ENCODE measurements at regions not wholly inside any gene's neighbourhood (a gene's known extent, or its start where the extent isn't known, plus 50 kb on each side); places are given as distances from the start of the nearest gene placed in this dataset.

DNA sequence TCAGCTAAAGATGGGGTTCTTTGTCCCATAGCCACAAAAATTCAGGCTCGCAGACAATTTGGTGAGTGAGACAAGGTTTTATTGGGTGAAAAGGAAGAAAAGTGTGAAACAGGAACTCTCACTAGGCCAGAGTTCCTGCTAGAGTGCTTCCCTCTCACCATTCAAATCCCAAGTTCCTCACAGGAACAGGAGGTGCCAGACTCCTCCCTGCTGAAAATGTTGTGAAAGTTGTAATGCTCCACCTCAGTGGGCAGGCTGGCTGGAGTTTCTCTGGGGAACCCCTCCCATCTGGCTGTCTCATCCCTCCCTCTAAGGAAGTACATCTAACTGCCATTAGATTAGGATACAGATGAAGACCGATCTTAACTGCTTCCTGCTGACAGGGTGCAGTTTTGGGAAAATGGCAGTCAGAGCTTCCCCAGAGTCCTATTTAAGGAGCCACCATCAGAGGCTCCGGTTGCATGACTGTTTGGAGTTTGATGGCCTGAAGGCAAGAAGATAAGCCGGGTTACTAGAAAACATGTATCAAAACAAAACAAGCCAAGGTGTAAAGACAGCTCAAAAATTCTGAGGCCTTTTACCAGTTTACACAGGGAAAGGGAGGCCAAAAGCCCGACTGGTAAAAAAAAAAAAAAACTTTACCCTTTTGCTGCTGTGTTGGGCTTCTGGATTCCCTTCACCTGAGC is 127.6 kb downstream of the FSCB start (continued):
- no peak for TF ChIP-seq ZBTB7A (tag by site-specific recombination; IDR thresholded peaks at IDR 0.05; ENCODE audit: low read depth)
- no peak for TF ChIP-seq ZNF777 (tag by site-specific recombination; IDR thresholded peaks at IDR 0.05; ENCODE audit: borderline replicate concordance)
- TF ChIP-seq, protein P1, sequence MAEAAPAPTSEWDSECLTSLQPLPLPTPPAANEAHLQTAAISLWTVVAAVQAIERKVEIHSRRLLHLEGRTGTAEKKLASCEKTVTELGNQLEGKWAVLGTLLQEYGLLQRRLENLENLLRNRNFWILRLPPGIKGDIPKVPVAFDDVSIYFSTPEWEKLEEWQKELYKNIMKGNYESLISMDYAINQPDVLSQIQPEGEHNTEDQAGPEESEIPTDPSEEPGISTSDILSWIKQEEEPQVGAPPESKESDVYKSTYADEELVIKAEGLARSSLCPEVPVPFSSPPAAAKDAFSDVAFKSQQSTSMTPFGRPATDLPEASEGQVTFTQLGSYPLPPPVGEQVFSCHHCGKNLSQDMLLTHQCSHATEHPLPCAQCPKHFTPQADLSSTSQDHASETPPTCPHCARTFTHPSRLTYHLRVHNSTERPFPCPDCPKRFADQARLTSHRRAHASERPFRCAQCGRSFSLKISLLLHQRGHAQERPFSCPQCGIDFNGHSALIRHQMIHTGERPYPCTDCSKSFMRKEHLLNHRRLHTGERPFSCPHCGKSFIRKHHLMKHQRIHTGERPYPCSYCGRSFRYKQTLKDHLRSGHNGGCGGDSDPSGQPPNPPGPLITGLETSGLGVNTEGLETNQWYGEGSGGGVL (tag by site-specific recombination; IDR thresholded peaks at IDR 0.05), result no peak
- TF ChIP-seq, protein P2, sequence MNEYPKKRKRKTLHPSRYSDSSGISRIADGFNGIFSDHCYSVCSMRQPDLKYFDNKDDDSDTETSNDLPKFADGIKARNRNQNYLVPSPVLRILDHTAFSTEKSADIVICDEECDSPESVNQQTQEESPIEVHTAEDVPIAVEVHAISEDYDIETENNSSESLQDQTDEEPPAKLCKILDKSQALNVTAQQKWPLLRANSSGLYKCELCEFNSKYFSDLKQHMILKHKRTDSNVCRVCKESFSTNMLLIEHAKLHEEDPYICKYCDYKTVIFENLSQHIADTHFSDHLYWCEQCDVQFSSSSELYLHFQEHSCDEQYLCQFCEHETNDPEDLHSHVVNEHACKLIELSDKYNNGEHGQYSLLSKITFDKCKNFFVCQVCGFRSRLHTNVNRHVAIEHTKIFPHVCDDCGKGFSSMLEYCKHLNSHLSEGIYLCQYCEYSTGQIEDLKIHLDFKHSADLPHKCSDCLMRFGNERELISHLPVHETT (tag by site-specific recombination; IDR thresholded peaks at IDR 0.05), result no peak

DNA sequence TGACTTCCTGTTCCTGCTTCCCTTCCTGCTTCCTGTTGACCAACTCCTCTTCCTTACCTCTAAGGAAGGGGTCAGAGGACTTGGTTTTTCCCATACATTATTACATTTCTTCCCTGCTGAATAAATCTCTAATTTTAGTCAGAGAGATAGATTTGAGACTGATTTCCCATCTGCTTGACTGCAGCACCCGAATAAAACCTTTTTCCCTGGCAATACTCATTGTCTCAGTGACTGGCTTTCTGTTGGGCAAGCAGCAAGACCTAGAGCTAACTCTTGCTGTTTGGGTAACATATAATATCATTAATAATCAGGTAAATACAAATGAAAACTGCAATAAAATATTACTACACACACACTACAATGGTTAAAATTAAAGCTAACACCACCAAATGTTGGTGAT is 132.2 kb downstream of the FSCB start:
- H3K27ac ChIP-seq (ENCODE audit: extremely low read depth, low read depth, low read length), result no peak overlapping the region
- no peak overlapping the region for H3K4me3 ChIP-seq (ENCODE audit: low read depth, low read length)
- ChIA-PET CTCF (no interaction called here), POLR2A (no interaction called here)
- TF ChIP-seq SETDB1 (IDR thresholded peaks at IDR 0.05; ENCODE audit: insufficient read length, low read length), result peak; percentile 61
- TF ChIP-seq ZBTB20 (tag by site-specific recombination; IDR thresholded peaks at IDR 0.05), result no peak
- no peaks in the 10 kb centered on the region for H3K36me3 ChIP-seq (ENCODE audit: control insufficient read depth in 2 of 2, insufficient read depth in 1 of 2, low read length in 2 of 2)
- H3K4me1 ChIP-seq (ENCODE audit: control insufficient read depth, insufficient read depth, low read length), result no peaks in the 10 kb centered on the region
- H3K9me3 ChIP-seq (ENCODE audit: control insufficient read depth, insufficient read depth, low read depth, low read length), result no peaks in the 10 kb centered on the region

DNA sequence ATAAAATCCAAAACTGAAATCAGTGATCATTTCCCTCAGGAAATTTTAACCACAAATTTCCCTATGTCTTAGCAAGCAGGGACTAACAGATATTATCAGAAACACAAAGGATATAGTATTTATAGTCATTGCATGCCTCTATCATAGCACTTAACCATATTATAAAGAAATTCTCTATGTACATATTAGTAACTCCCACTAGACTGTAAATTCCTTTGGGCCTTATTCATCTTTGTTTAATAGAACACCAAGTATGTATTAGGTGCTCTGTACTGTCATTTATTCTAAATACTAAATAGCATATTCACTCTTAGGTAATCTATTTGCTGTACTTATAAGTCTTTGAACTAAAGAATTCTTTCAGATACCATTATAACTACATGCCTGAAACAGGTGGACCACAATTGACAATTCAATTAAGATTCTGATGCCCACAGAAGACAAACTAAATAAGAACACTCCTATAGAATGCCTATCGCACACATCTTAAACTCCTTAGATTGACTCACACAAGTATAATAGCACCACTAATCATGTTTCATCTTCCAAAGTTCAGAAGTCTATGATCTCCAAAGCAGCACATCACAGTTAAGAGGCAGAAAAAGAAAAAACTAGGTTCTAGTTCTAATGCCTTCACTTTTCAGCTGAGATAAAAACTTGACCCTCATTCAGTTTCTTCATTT is 134.1 kb downstream of the FSCB start:
- Histone ChIP-seq H3K4me1 (ENCODE audit: control insufficient read depth, insufficient read depth, low read length) (no peaks in the 10 kb centered on the region), H3K9me3 (ENCODE audit: control insufficient read depth, insufficient read depth, low read depth, low read length) (no peaks in the 10 kb centered on the region), H3K4me3 (ENCODE audit: low read depth, low read length) (no peak overlapping the region), H3K36me3 (ENCODE audit: control insufficient read depth in 2 of 2, insufficient read depth in 1 of 2, low read length in 2 of 2) (no peaks in the 10 kb centered on the region), H3K27ac (ENCODE audit: extremely low read depth, low read depth, low read length) (no peak overlapping the region)
- TF ChIP-seq GLIS1 (tag by site-specific recombination; IDR thresholded peaks at IDR 0.05) (no peak), ZNF654 (tag by site-specific recombination; IDR thresholded peaks at IDR 0.05; ENCODE audit: low read depth) (no peak), ZNF394 (tag by site-specific recombination; IDR thresholded peaks at IDR 0.05; ENCODE audit: borderline replicate concordance) (no peak), ZFP41 (tag by site-specific recombination; IDR thresholded peaks at IDR 0.05; ENCODE audit: borderline replicate concordance) (no peak), ZNF529 (tag by site-specific recombination; IDR thresholded peaks at IDR 0.05; ENCODE audit: insufficient replicate concordance) (no peak), ZNF416 (tag by site-specific recombination; IDR thresholded peaks at IDR 0.05) (no peak), ZFHX2 (tag by site-specific recombination; conservative IDR thresholded peaks at IDR 0.05) (no peak)
- ChIA-PET POLR2A (no interaction called here), CTCF (no interaction called here)

DNA sequence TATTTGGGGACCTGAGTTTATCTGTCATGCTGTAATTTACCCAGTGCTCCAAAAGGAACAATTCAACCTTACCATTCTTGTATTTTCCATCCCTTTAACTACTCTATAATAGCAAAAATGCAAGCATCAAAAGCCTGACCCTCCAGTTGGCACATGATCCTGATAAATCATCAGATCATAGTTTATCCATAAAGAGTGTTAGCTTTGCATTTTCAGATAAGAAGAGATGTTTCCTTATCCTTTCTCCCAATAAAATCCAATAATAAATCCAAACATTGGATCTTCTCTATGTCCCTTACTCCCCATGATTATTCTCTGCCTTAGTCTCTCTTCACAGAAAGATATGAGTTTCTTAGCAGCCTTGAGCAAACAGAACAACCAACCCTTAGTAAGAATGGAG is 134.9 kb downstream of the FSCB start:
- no peak overlapping the region for H3K27ac ChIP-seq (ENCODE audit: extremely low read depth, low read depth, low read length)
- no peaks in the 10 kb centered on the region for H3K9me3 ChIP-seq (ENCODE audit: control insufficient read depth, insufficient read depth, low read depth, low read length)
- no peaks in the 10 kb centered on the region for H3K4me1 ChIP-seq (ENCODE audit: control insufficient read depth, insufficient read depth, low read length)
- POLR2A ChIA-PET, result no interaction called here
- H3K36me3 ChIP-seq (ENCODE audit: control insufficient read depth in 2 of 2, insufficient read depth in 1 of 2, low read length in 2 of 2), result no peaks in the 10 kb centered on the region
- CTCF ChIA-PET, result no interaction called here
- no peak overlapping the region for H3K4me3 ChIP-seq (ENCODE audit: low read depth, low read length)
- no peak for TF ChIP-seq ZNF133 (tag by site-specific recombination; IDR thresholded peaks at IDR 0.05)
- TF ChIP-seq, protein P3, sequence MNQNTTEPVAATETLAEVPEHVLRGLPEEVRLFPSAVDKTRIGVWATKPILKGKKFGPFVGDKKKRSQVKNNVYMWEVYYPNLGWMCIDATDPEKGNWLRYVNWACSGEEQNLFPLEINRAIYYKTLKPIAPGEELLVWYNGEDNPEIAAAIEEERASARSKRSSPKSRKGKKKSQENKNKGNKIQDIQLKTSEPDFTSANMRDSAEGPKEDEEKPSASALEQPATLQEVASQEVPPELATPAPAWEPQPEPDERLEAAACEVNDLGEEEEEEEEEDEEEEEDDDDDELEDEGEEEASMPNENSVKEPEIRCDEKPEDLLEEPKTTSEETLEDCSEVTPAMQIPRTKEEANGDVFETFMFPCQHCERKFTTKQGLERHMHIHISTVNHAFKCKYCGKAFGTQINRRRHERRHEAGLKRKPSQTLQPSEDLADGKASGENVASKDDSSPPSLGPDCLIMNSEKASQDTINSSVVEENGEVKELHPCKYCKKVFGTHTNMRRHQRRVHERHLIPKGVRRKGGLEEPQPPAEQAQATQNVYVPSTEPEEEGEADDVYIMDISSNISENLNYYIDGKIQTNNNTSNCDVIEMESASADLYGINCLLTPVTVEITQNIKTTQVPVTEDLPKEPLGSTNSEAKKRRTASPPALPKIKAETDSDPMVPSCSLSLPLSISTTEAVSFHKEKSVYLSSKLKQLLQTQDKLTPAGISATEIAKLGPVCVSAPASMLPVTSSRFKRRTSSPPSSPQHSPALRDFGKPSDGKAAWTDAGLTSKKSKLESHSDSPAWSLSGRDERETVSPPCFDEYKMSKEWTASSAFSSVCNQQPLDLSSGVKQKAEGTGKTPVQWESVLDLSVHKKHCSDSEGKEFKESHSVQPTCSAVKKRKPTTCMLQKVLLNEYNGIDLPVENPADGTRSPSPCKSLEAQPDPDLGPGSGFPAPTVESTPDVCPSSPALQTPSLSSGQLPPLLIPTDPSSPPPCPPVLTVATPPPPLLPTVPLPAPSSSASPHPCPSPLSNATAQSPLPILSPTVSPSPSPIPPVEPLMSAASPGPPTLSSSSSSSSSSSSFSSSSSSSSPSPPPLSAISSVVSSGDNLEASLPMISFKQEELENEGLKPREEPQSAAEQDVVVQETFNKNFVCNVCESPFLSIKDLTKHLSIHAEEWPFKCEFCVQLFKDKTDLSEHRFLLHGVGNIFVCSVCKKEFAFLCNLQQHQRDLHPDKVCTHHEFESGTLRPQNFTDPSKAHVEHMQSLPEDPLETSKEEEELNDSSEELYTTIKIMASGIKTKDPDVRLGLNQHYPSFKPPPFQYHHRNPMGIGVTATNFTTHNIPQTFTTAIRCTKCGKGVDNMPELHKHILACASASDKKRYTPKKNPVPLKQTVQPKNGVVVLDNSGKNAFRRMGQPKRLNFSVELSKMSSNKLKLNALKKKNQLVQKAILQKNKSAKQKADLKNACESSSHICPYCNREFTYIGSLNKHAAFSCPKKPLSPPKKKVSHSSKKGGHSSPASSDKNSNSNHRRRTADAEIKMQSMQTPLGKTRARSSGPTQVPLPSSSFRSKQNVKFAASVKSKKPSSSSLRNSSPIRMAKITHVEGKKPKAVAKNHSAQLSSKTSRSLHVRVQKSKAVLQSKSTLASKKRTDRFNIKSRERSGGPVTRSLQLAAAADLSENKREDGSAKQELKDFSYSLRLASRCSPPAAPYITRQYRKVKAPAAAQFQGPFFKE (tag by site-specific recombination; IDR thresholded peaks at IDR 0.05; ENCODE audit: borderline replicate concordance), result no peak
- no peak for TF ChIP-seq ZBTB48 (tag by site-specific recombination; IDR thresholded peaks at IDR 0.05)
- TF ChIP-seq ZNF623 (tag by site-specific recombination; IDR thresholded peaks at IDR 0.05), result no peak
- no peak for TF ChIP-seq ZNF274 (IDR thresholded peaks at IDR 0.05; ENCODE audit: low read length)
- TF ChIP-seq ZNF274 (tag by site-specific recombination; IDR thresholded peaks at IDR 0.05; ENCODE audit: borderline replicate concordance), result no peak

All from HEK293 (cell line).